ENCODE measurements at regions not wholly inside any gene's neighbourhood (a gene's known extent, or its start where the extent isn't known, plus 50 kb on each side); places are given as distances from the start of the nearest gene placed in this dataset.

GRCh38 chr1:222420633-222421032 lies 127.3 kb downstream of the HHIPL2 start:
- BruUV-seq (replicated peaks): no TSS peak
- Histone ChIP-seq H3K4me1 (ENCODE audit: control insufficient read depth in 1 of 2, insufficient read depth in 2 of 2, low read length in 2 of 2) (no peaks in the 10 kb centered on the region), H3K36me3 (ENCODE audit: control insufficient read depth in 1 of 2, insufficient read depth in 2 of 2, low read length in 2 of 2) (no peaks in the 10 kb centered on the region), H3K27ac (ENCODE audit: low read depth, low read length) (no peak overlapping the region), H3K27me3 (ENCODE audit: insufficient read depth, low read length) (peaks cover 7% of the 10 kb centered on the region; the same call in 1 of the 2 replicates), H3K9ac (ENCODE audit: low read length) (no peak overlapping the region), H2AFZ (ENCODE audit: low read depth, low read length, poor library complexity, severe bottlenecking) (no peak overlapping the region), H3K4me2 (ENCODE audit: low read length) (no peak overlapping the region), H4K20me1 (ENCODE audit: insufficient read depth) (no peaks in the 10 kb centered on the region), H3K9me2 (ENCODE audit: insufficient read depth) (no peaks in the 10 kb centered on the region), H3K4me3 (replicated peaks in 1 of 2; ENCODE audit: low read depth in 1 of 2, low read length in 2 of 2) (no peak overlapping the region), H3K9me3 (ENCODE audit: control insufficient read depth in 1 of 2, insufficient read depth in 1 of 2, low read depth in 1 of 2, low read length in 2 of 2) (no peaks in the 10 kb centered on the region), H3K79me2 (ENCODE audit: insufficient read depth, low read length) (no peaks in the 10 kb centered on the region)
- TF ChIP-seq YY1 (IDR thresholded peaks at IDR 0.05; ENCODE audit: extremely low read depth, insufficient replicate concordance, low read depth, low read length): no peak
- no peak for TF ChIP-seq EZH2phosphoT487 (IDR thresholded peaks at IDR 0.05; ENCODE audit: borderline replicate concordance)
- TF ChIP-seq POLR2A (IDR thresholded peaks at IDR 0.05; ENCODE audit: borderline replicate concordance, extremely low read depth, insufficient read depth, insufficient read length): no peak
- TF ChIP-seq CTCF (IDR thresholded peaks at IDR 0.05 in 2 of 3, conservative IDR thresholded peaks at IDR 0.05 in 1 of 3; ENCODE audit: borderline replicate concordance in 1 of 3, insufficient read depth in 1 of 3, low read depth in 2 of 3, low read length in 2 of 3): no peak
- no peak for TF ChIP-seq RAD21 (IDR thresholded peaks at IDR 0.05; ENCODE audit: low read depth)
- ChIA-PET POLR2A (no interaction called here), RAD21 (ENCODE audit: low non-redundant PET in 1 of 2, low total read pairs in 2 of 2, uncharacterized antibody in 2 of 2, unreplicated experiment in 2 of 2) (no interaction called here), CTCF (no interaction called here)
- intact Hi-C loops (cut with micrococcal nuclease): no loop called here
- ATAC-seq (no peak), DNase-seq (ENCODE audit: low read depth, low spot score) (no peak)

GRCh38 chr1:222418654-222419053 lies 129.2 kb downstream of the HHIPL2 start:
- Histone ChIP-seq H3K4me3 (replicated peaks in 1 of 2; ENCODE audit: low read depth in 1 of 2, low read length in 2 of 2) (no peak overlapping the region), H3K4me2 (ENCODE audit: low read length) (no peak overlapping the region), H4K20me1 (ENCODE audit: insufficient read depth) (no peaks in the 10 kb centered on the region), H3K9me2 (ENCODE audit: insufficient read depth) (no peaks in the 10 kb centered on the region), H3K9ac (ENCODE audit: low read length) (no peak overlapping the region), H3K36me3 (ENCODE audit: control insufficient read depth in 1 of 2, insufficient read depth in 2 of 2, low read length in 2 of 2) (no peaks in the 10 kb centered on the region), H3K9me3 (ENCODE audit: control insufficient read depth in 1 of 2, insufficient read depth in 1 of 2, low read depth in 1 of 2, low read length in 2 of 2) (no peaks in the 10 kb centered on the region), H3K27ac (ENCODE audit: low read depth, low read length) (no peak overlapping the region), H3K79me2 (ENCODE audit: insufficient read depth, low read length) (no peaks in the 10 kb centered on the region), H3K4me1 (ENCODE audit: control insufficient read depth in 1 of 2, insufficient read depth in 2 of 2, low read length in 2 of 2) (no peaks in the 10 kb centered on the region), H3K27me3 (ENCODE audit: insufficient read depth, low read length) (peaks cover 7% of the 10 kb centered on the region; the same call in 1 of the 2 replicates), H2AFZ (ENCODE audit: low read depth, low read length, poor library complexity, severe bottlenecking) (no peak overlapping the region)
- RAD21 ChIA-PET (ENCODE audit: low non-redundant PET in 1 of 2, low total read pairs in 2 of 2, uncharacterized antibody in 2 of 2, unreplicated experiment in 2 of 2): no interaction called here
- intact Hi-C loops (cut with micrococcal nuclease): no loop called here
- TF ChIP-seq EZH2phosphoT487 (IDR thresholded peaks at IDR 0.05; ENCODE audit: borderline replicate concordance) (no peak), TCF7L2 (IDR thresholded peaks at IDR 0.05; ENCODE audit: borderline replicate concordance, extremely low read depth, insufficient read depth, insufficient read length) (no peak), CBX3 (IDR thresholded peaks at IDR 0.05; ENCODE audit: low read depth) (no peak), ATF3 (IDR thresholded peaks at IDR 0.05) (no peak), YY1 (IDR thresholded peaks at IDR 0.05; ENCODE audit: extremely low read depth, insufficient replicate concordance, low read depth, low read length) (no peak), JUND (IDR thresholded peaks at IDR 0.05) (no peak), EGR1 (IDR thresholded peaks at IDR 0.05; ENCODE audit: low read depth) (no peak), CTCF (IDR thresholded peaks at IDR 0.05 in 2 of 3, conservative IDR thresholded peaks at IDR 0.05 in 1 of 3; ENCODE audit: borderline replicate concordance in 1 of 3, insufficient read depth in 1 of 3, low read depth in 2 of 3, low read length in 2 of 3) (no peak), MAX (IDR thresholded peaks at IDR 0.05) (no peak), POLR2AphosphoS5 (IDR thresholded peaks at IDR 0.05; ENCODE audit: low read depth, low read length) (no peak), ZNF274 (IDR thresholded peaks at IDR 0.05; ENCODE audit: low read depth, low read length) (no peak), ZFX (IDR thresholded peaks at IDR 0.05) (no peak)
- CTCF ChIA-PET: no interaction called here
- DNase-seq (ENCODE audit: low read depth, low spot score): no peak
- no TSS peak for BruUV-seq (replicated peaks)
- no peak for ATAC-seq
- POLR2A ChIA-PET: no interaction called here

Measured in HCT116 (cell line).